ENCODE measurements at regions not wholly inside any gene's neighbourhood (a gene's known extent, or its start where the extent isn't known, plus 50 kb on each side); places are given as distances from the start of the nearest gene placed in this dataset.

DNA sequence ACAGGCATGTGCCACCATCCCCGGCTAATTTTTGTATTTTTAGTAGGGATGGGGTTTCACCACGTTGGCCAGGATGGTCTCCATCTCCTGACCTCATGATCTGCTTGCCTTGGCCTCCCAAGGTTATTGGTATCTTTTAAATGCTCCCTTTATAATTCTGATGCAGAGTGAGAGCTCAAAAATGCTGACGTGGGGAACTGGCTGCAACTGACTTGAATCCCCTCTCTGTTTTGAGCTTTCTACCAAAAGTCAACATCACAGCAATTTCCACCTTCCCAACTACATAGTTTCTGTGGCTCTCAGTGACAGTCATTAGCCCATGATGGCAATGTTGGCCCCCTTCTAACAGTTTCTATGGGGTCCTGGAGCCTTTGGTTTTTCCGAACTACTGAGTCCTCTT is 268.2 kb upstream of the FOXD3 start:
- Histone ChIP-seq H3K9me3 (no peaks in the 10 kb centered on the region), H3K36me3 (no peaks in the 10 kb centered on the region), H3K27ac (no peak overlapping the region), H3K4me1 (no peaks in the 10 kb centered on the region), H3K4me3 (no peak overlapping the region), H3K27me3 (no peaks in the 10 kb centered on the region)
- TF ChIP-seq, protein P1, sequence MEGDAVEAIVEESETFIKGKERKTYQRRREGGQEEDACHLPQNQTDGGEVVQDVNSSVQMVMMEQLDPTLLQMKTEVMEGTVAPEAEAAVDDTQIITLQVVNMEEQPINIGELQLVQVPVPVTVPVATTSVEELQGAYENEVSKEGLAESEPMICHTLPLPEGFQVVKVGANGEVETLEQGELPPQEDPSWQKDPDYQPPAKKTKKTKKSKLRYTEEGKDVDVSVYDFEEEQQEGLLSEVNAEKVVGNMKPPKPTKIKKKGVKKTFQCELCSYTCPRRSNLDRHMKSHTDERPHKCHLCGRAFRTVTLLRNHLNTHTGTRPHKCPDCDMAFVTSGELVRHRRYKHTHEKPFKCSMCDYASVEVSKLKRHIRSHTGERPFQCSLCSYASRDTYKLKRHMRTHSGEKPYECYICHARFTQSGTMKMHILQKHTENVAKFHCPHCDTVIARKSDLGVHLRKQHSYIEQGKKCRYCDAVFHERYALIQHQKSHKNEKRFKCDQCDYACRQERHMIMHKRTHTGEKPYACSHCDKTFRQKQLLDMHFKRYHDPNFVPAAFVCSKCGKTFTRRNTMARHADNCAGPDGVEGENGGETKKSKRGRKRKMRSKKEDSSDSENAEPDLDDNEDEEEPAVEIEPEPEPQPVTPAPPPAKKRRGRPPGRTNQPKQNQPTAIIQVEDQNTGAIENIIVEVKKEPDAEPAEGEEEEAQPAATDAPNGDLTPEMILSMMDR (IDR thresholded peaks at IDR 0.05), result no peak
- no peak for DNase-seq (ENCODE audit: low spot score)

DNA sequence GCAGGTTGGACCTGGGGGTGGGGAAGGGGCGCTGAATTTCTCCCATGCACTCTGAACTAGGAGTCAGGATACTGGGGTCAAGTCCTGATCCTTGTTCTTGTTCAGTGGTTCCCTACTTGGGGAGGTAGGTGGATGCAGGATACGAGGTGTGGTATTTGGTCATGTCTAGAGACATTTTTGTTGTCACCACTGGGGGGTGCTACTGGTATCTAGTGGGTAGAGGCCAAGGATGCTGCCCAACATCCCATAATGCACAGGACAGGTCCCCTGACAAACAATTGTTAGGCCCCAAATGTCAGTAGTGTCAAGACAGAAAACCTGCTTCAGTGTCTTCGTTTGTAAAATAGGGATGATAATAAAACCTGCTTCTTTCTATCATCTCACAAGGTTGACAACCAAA is 259.0 kb upstream of the FOXD3 start:
- TF ChIP-seq, protein P1 (IDR thresholded peaks at IDR 0.05), result no peak

DNA sequence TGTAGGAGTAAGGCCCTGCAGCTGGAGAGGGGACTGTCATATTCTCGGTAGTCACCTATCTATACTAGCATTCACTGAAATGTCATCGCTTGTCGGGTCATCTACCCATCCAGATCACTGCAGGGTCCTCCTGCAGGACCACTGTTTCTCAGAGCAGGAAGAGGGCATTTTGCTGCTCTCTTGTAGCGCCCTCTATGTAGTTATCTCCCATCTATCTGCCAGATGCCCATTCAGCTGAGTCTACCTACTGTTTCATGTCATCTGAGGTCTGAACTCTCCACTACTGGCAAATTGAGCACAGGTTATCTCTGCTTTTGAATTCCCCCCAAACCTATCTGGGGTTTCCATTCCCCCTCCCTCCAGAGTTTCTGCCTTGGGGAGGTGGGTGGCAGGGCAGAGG is 258.2 kb upstream of the FOXD3 start:
- H3K4me3 ChIP-seq, result no peak overlapping the region
- no peaks in the 10 kb centered on the region for H3K36me3 ChIP-seq
- H3K27ac ChIP-seq, result no peak overlapping the region
- no peak for DNase-seq (ENCODE audit: low spot score)
- H3K9me3 ChIP-seq, result no peaks in the 10 kb centered on the region
- no peaks in the 10 kb centered on the region for H3K4me1 ChIP-seq
- no peaks in the 10 kb centered on the region for H3K27me3 ChIP-seq
- TF ChIP-seq, protein P1 (IDR thresholded peaks at IDR 0.05), result no peak

More for the DNA sequence above, 259.0 kb upstream of the FOXD3 start:
- Histone ChIP-seq H3K27me3 (no peaks in the 10 kb centered on the region), H3K27ac (no peak overlapping the region), H3K4me1 (no peaks in the 10 kb centered on the region), H3K9me3 (no peaks in the 10 kb centered on the region), H3K36me3 (no peaks in the 10 kb centered on the region), H3K4me3 (no peak overlapping the region)
- no peak for DNase-seq (ENCODE audit: low spot score)

DNA sequence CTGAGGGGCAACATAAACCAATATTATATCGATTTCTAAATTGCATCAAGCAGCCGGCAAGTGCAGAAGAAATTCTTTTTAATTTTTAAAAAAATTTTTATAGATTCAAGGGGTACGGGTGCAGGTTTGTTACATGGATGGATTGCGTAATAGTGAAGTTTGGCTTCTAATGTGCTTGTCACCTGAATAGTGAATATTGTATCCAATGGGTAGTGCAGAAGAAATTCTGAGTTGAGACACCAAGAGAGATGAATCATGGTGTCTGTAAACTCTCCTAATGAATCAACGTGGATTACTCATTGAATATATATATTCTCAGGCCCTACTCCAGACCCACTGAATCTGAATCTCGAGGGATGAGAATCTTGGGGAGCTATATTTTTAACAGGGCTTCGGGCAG is 253.7 kb upstream of the FOXD3 start:
- H3K36me3 ChIP-seq, result no peaks in the 10 kb centered on the region
- no peak for DNase-seq (ENCODE audit: low spot score)
- TF ChIP-seq, protein P1 (IDR thresholded peaks at IDR 0.05), result no peak
- no peaks in the 10 kb centered on the region for H3K27me3 ChIP-seq
- no peaks in the 10 kb centered on the region for H3K9me3 ChIP-seq
- H3K27ac ChIP-seq, result no peak overlapping the region
- no peaks in the 10 kb centered on the region for H3K4me1 ChIP-seq
- H3K4me3 ChIP-seq, result no peak overlapping the region

DNA sequence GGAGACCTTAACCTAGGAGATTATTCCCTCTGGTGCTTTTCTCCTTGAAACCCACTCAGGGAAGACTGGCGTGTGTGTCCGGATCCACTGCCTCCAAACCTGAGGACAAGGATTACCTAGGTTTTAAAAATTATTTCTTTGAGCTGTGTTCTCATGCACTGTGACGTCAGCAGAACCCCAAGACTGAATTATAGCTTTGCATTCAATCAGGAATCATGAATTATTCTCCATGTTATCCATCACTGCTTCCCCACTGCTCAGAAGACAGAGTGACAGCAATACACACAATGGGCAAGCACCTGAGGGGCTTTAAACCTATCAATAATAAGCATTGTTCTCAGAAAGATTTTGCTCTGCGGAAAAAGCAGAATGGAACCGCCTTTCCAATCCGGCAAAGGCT is 253.2 kb upstream of the FOXD3 start:
- H3K27ac ChIP-seq, result no peak overlapping the region
- TF ChIP-seq, protein P1 (IDR thresholded peaks at IDR 0.05), result no peak
- no peak for DNase-seq (ENCODE audit: low spot score)
- H3K4me3 ChIP-seq, result no peak overlapping the region
- no peaks in the 10 kb centered on the region for H3K4me1 ChIP-seq
- no peaks in the 10 kb centered on the region for H3K36me3 ChIP-seq
- H3K27me3 ChIP-seq, result no peaks in the 10 kb centered on the region
- H3K9me3 ChIP-seq, result no peaks in the 10 kb centered on the region

Measured in right atrium auricular region (tissue), 2 donors.